Esophagus muscularis mucosa (tissue), 3 donors: ENCODE measurements at regions not wholly inside any gene's neighbourhood (a gene's known extent, or its start where the extent isn't known, plus 50 kb on each side); places are given as distances from the start of the nearest gene placed in this dataset.

ENCODE experiments used
- CTCF ChIP-seq, 3 experiments: fragments of 200-600 bp in 2 of 3; fragments of 450-650 bp in 1 of 3; sonication (generic) in 2 of 3; IDR thresholded peaks; one replicate each; pipeline ENCODE4 v1.5.1; 2017 to 2019; ENCODE audit warnings: antibody characterized with exemption in 3 of 3, mild to moderate bottlenecking in 2 of 3, moderate library complexity in 1 of 3
- POLR2A ChIP-seq: fragments of 450-650 bp; IDR thresholded peaks from one replicate; pipeline ENCODE4 v1.6.1; 2017; ENCODE audit warnings: antibody characterized with exemption, moderate library complexity, mild to moderate bottlenecking, low read depth
- POLR2AphosphoS5 ChIP-seq, 2 donors: sonication (generic); formaldehyde crosslinking; IDR thresholded peaks; one replicate each; pipeline ENCODE4 v1.6.1; 2017; ENCODE audit warnings: antibody characterized with exemption in 2 of 2

- no peak for TF ChIP-seq CTCF (IDR thresholded peaks at IDR 0.05)
- TF ChIP-seq POLR2A, result no peak
- TF ChIP-seq POLR2AphosphoS5 (IDR thresholded peaks at IDR 0.05), result no peak
These were observed 97.1 kb downstream of the FASLG start for GRCh38 chr1:172756024-172756423.
